HEK293 (cell line): ENCODE measurements at regions not wholly inside any gene's neighbourhood (a gene's known extent, or its start where the extent isn't known, plus 50 kb on each side); places are given as distances from the start of the nearest gene placed in this dataset.
A peak's percentile ranks its signal among the peaks of the same experiment; 100 is the strongest.

Experiments used
- GLI4 ChIP-seq: fragments of 450-650 bp; formaldehyde crosslinking; IDR thresholded peaks from 2 replicates; pipeline ENCODE4 v1.5.1; 2016; ENCODE audit warnings: missing biosample characterization, missing genetic modification characterization
- OVOL3 ChIP-seq: fragments of 450-650 bp; formaldehyde crosslinking; IDR thresholded peaks from 2 replicates; pipeline ENCODE4 v1.5.1; 2016; ENCODE audit warnings: missing biosample characterization, missing genetic modification characterization
- TRIM28 ChIP-seq: IDR thresholded peaks from 2 replicates; pipeline ENCODE4 v1.6.1; 2011; ENCODE audit warnings: low read length, control low read depth, borderline replicate concordance
- ZIC2 ChIP-seq: fragments of 450-650 bp; formaldehyde crosslinking; IDR thresholded peaks from 2 replicates; pipeline ENCODE4 v1.5.1; 2016; ENCODE audit warnings: missing biosample characterization, missing genetic modification characterization
- ZNF121 ChIP-seq: fragments of 450-650 bp; formaldehyde crosslinking; IDR thresholded peaks from 2 replicates; pipeline ENCODE4 v1.5.1; 2016; ENCODE audit warnings: missing biosample characterization, missing genetic modification characterization
- ZNF266 ChIP-seq: fragments of 450-650 bp; formaldehyde crosslinking; IDR thresholded peaks from 2 replicates; pipeline ENCODE4 v1.5.1; 2016; ENCODE audit warnings: missing biosample characterization, missing genetic modification characterization, low read depth
- ZNF311 ChIP-seq: fragments of 450-650 bp; formaldehyde crosslinking; IDR thresholded peaks from 2 replicates; pipeline ENCODE4 v1.5.1; 2017; ENCODE audit warnings: missing biosample characterization, missing genetic modification characterization, borderline replicate concordance
- ZNF404 ChIP-seq: fragments of 450-650 bp; formaldehyde crosslinking; IDR thresholded peaks from 2 replicates; pipeline ENCODE4 v1.5.1; 2017; ENCODE audit warnings: missing biosample characterization, missing genetic modification characterization
- ZNF416 ChIP-seq: fragments of 450-650 bp; formaldehyde crosslinking; IDR thresholded peaks from 2 replicates; pipeline ENCODE4 v1.5.1; 2016; ENCODE audit warnings: missing biosample characterization, missing genetic modification characterization
- ZNF501 ChIP-seq: fragments of 450-650 bp; formaldehyde crosslinking; IDR thresholded peaks from 2 replicates; pipeline ENCODE4 v1.5.1; 2016; ENCODE audit warnings: missing biosample characterization, missing genetic modification characterization
- ZNF660 ChIP-seq: fragments of 450-650 bp; IDR thresholded peaks from 2 replicates; pipeline ENCODE4 v1.5.1; 2018; ENCODE audit warnings: missing biosample characterization, mild to moderate bottlenecking, missing genetic modification characterization
- ZNF776 ChIP-seq: fragments of 450-650 bp; formaldehyde crosslinking; IDR thresholded peaks from 2 replicates; pipeline ENCODE4 v1.5.0; 2017; ENCODE audit warnings: missing biosample characterization, missing genetic modification characterization, borderline replicate concordance
- ZNF792 ChIP-seq: fragments of 450-650 bp; formaldehyde crosslinking; IDR thresholded peaks from 2 replicates; pipeline ENCODE4 v1.5.1; 2016; ENCODE audit warnings: missing biosample characterization, missing genetic modification characterization
- ZSCAN16 ChIP-seq: fragments of 450-650 bp; formaldehyde crosslinking; IDR thresholded peaks from 2 replicates; pipeline ENCODE4 v1.5.1; 2016; ENCODE audit warnings: missing biosample characterization, missing genetic modification characterization
- TF ChIP-seq, protein P1 (sequence below): IDR thresholded peaks from 2 replicates; pipeline ENCODE4 v1.6.1; 2011; ENCODE audit warnings: mild to moderate bottlenecking, low read depth, low read length, borderline replicate concordance
- TF ChIP-seq, protein P2 (sequence below): fragments of 450-650 bp; IDR thresholded peaks from 2 replicates; pipeline ENCODE4 v1.5.1; 2018; ENCODE audit warnings: missing biosample characterization, mild to moderate bottlenecking, missing genetic modification characterization
- TF ChIP-seq, protein P3 (sequence below): fragments of 450-650 bp; formaldehyde crosslinking; IDR thresholded peaks from 2 replicates; pipeline ENCODE4; 2016; ENCODE audit warnings: missing biosample characterization, missing genetic modification characterization
- TF ChIP-seq, protein P4 (sequence below): fragments of 450-650 bp; formaldehyde crosslinking; IDR thresholded peaks from 2 replicates; pipeline ENCODE4 v1.5.1; 2017; ENCODE audit warnings: missing biosample characterization, missing genetic modification characterization
- TF ChIP-seq, protein P5 (sequence below): fragments of 450-650 bp; formaldehyde crosslinking; conservative IDR thresholded peaks from 2 replicates; pipeline ENCODE4 v1.5.1; 2016; ENCODE audit warnings: low read depth, missing biosample characterization, missing genetic modification characterization

DNA sequence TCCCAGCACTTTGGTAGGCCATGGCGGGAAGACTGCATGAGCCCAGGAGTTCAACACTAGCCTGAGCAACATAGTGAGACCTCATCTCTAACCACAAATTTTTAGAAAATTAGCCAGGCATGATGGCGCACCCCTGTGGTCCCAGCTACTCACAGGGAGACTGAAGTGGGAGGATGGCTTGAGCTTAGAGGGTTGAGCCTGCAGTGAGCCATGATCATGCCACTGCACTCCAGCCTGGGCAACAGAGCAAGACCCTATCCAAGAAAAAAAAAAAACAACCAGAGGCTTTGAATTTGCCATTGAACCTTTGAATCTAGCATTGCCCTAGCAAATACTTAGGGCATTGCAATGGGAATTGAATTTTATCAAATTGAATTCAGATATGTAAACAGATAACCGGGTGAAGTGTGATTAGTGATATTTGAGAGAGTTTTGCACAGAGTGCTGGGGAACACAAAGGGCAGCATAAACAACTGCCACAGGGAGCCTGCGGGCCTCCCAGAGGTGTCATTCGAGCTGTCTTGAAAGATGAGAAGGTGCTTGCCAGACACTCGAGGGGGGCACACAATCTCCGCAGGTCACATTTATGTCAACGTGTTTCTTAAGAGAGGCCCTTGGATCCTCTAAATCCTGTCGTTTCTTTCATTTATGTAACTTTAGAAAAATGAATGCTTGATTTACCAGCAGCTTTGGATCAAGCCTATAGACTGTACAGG, 200.3 kb downstream of the AASDH start (continued):
- TF ChIP-seq, protein P1, sequence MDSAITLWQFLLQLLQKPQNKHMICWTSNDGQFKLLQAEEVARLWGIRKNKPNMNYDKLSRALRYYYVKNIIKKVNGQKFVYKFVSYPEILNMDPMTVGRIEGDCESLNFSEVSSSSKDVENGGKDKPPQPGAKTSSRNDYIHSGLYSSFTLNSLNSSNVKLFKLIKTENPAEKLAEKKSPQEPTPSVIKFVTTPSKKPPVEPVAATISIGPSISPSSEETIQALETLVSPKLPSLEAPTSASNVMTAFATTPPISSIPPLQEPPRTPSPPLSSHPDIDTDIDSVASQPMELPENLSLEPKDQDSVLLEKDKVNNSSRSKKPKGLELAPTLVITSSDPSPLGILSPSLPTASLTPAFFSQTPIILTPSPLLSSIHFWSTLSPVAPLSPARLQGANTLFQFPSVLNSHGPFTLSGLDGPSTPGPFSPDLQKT = no peak
- TF ChIP-seq ZIC2 (tag by site-specific recombination) (no peak), ZSCAN16 (tag by site-specific recombination) (0 out of 2 replicates have a peak, but pooled peaks have one; percentile 71), TRIM28 (no peak), ZNF404 (tag by site-specific recombination) (no peak), ZNF792 (tag by site-specific recombination) (no peak), GLI4 (no peak), ZNF501 (tag by site-specific recombination) (no peak), ZNF660 (tag by site-specific recombination) (no peak), ZNF266 (tag by site-specific recombination) (no peak), OVOL3 (no peak), ZNF776 (tag by site-specific recombination) (no peak), ZNF416 (tag by site-specific recombination) (no peak), ZNF311 (tag by site-specific recombination) (no peak), ZNF121 (tag by site-specific recombination) (peak; percentile 66; the same call in 1 of the 2 replicates)
- TF ChIP-seq, protein P2, sequence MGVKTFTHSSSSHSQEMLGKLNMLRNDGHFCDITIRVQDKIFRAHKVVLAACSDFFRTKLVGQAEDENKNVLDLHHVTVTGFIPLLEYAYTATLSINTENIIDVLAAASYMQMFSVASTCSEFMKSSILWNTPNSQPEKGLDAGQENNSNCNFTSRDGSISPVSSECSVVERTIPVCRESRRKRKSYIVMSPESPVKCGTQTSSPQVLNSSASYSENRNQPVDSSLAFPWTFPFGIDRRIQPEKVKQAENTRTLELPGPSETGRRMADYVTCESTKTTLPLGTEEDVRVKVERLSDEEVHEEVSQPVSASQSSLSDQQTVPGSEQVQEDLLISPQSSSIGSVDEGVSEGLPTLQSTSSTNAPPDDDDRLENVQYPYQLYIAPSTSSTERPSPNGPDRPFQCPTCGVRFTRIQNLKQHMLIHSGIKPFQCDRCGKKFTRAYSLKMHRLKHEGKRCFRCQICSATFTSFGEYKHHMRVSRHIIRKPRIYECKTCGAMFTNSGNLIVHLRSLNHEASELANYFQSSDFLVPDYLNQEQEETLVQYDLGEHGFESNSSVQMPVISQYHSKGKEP (tag by site-specific recombination) = 0 out of 2 replicates have a peak, but pooled peaks have one; percentile 7
- TF ChIP-seq, protein P3, sequence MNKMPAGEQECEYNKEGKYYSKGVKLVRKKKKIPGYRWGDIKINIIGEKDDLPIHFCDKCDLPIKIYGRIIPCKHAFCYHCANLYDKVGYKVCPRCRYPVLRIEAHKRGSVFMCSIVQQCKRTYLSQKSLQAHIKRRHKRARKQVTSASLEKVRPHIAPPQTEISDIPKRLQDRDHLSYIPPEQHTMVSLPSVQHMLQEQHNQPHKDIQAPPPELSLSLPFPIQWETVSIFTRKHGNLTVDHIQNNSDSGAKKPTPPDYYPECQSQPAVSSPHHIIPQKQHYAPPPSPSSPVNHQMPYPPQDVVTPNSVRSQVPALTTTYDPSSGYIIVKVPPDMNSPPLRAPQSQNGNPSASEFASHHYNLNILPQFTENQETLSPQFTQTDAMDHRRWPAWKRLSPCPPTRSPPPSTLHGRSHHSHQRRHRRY = no peak
- TF ChIP-seq, protein P4, sequence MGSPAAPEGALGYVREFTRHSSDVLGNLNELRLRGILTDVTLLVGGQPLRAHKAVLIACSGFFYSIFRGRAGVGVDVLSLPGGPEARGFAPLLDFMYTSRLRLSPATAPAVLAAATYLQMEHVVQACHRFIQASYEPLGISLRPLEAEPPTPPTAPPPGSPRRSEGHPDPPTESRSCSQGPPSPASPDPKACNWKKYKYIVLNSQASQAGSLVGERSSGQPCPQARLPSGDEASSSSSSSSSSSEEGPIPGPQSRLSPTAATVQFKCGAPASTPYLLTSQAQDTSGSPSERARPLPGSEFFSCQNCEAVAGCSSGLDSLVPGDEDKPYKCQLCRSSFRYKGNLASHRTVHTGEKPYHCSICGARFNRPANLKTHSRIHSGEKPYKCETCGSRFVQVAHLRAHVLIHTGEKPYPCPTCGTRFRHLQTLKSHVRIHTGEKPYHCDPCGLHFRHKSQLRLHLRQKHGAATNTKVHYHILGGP (tag by site-specific recombination) = no peak
- TF ChIP-seq, protein P5, sequence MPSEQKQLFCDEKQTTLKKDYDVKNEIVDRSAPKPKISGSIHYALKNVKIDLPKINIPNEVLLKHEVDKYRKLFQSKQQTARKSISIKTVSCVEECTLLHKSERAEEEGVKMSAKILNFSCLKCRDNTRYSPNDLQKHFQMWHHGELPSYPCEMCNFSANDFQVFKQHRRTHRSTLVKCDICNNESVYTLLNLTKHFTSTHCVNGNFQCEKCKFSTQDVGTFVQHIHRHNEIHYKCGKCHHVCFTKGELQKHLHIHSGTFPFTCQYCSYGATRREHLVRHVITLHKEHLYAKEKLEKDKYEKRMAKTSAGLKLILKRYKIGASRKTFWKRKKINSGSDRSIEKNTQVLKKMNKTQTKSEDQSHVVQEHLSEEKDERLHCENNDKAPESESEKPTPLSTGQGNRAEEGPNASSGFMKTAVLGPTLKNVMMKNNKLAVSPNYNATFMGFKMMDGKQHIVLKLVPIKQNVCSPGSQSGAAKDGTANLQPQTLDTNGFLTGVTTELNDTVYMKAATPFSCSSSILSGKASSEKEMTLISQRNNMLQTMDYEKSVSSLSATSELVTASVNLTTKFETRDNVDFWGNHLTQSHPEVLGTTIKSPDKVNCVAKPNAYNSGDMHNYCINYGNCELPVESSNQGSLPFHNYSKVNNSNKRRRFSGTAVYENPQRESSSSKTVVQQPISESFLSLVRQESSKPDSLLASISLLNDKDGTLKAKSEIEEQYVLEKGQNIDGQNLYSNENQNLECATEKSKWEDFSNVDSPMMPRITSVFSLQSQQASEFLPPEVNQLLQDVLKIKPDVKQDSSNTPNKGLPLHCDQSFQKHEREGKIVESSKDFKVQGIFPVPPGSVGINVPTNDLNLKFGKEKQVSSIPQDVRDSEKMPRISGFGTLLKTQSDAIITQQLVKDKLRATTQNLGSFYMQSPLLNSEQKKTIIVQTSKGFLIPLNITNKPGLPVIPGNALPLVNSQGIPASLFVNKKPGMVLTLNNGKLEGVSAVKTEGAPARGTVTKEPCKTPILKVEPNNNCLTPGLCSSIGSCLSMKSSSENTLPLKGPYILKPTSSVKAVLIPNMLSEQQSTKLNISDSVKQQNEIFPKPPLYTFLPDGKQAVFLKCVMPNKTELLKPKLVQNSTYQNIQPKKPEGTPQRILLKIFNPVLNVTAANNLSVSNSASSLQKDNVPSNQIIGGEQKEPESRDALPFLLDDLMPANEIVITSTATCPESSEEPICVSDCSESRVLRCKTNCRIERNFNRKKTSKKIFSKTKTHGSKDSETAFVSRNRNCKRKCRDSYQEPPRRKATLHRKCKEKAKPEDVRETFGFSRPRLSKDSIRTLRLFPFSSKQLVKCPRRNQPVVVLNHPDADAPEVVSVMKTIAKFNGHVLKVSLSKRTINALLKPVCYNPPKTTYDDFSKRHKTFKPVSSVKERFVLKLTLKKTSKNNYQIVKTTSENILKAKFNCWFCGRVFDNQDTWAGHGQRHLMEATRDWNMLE (tag by site-specific recombination) = no peak
- TF ChIP-seq, all 188 proteins: peak for 6
